NCI-H526 (cell line): ENCODE measurements at regions not wholly inside any gene's neighbourhood (a gene's known extent, or its start where the extent isn't known, plus 50 kb on each side); places are given as distances from the start of the nearest gene placed in this dataset.
"Not testable (repeated sequence)": the region's sequence is repeated elsewhere in the genome, so short reads cannot be mapped to it uniquely, and the experiment has no call there.

Experiments used
- DNase-seq, 2 experiments: peaks; one replicate each; lab custom pipeline; 2025; lab: John Stamatoyannopoulos, UW

DNA sequence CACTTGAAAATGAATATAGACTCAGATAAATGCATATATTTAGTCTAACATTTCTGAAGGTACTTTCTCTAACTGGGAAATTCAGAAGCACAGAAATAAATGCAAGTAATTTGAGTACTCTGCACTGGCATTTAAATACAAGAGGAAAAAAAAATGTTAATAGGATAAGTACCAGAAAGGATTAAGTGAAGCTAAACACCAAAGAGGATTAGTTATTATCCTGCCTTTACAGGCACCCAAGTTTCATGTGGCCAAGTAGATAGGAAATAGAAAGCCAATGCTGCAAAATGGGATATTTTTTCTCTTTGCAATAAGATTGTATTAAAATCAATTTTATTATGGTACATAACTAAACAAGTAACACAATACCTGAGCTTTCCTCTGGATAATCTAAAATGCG, 762.5 kb downstream of the PCDH7 start:
- DNase-seq, result no peak

DNA sequence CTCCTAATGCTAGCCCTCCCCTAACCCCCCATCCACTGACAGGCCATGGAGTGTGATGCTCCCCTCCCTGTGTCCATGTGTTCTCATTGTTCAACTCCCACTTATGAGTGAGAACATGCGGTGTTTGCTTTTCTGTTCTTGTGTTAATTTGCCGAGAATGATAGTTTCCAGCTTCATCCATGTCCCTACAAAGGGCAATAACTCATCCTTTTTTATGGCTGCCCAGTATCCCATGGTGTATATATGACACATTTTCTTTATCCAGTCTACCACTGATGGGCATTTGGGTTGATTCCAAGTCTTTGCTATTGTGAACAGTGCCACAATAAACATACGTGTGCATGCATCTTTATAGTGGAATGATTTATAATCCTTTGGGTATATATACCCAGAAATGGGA, 779.0 kb downstream of the PCDH7 start:
- not testable (repeated sequence) for DNase-seq

DNA sequence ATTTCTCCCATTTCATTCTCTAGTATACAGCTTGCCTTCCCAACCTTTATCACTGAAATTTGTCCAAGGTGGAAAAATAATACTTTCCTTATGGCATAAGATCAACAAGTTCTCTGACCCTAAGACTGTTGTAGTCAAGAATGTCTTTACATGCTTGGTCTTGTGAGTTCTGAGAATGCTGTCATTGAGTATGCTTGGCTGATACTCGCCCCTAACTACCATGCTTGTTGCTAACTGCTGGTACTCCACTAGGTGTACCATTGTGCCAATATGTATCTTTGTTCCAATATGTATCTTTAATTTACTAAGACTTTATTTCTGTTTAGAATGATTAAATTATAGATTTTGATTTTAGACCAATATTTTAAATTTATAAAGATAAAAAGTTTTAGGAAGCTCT, 796.4 kb downstream of the PCDH7 start:
- no peak for DNase-seq

DNA sequence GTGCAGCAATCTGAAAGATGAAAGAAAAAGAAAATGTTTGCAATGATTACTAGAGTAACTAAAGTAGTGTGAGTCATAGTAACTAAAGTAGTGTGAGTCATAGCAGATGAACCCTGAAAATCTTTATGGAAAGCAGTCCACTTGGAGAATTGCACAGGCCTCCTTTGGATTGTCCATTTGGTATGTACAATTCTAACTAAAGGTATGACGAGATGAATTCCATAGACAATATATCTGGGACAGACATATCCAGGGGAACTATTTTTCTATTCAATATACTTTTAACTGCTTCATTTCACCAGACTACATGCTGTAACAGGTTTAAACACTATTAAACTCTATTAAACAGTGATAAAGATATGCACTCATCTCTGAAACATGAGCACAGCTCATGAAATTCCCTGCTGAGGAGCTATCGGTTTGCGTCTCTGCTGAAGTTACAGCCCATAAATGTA, 798.7 kb downstream of the PCDH7 start:
- DNase-seq, result no peak

DNA sequence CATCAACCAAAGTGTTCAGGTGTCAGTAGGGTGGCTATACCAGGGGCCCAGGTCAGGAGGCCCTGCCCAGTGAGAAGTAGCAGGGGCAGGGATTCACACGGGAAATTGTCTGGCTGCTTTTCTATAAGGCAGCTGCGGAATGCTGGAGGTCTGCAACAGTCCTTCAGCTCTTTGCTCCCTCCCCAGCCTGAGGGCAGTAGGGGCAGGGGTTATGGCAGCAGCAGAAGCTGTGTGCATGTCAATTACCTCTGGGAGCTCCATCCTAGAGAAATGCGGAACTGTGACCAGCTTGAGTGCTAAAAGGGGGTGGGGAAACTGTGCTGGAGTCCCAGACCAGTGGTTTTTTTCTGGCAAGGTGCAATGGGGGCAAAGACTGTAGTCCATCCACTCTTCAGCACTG, 810.4 kb downstream of the PCDH7 start:
- DNase-seq, result no peak

DNA sequence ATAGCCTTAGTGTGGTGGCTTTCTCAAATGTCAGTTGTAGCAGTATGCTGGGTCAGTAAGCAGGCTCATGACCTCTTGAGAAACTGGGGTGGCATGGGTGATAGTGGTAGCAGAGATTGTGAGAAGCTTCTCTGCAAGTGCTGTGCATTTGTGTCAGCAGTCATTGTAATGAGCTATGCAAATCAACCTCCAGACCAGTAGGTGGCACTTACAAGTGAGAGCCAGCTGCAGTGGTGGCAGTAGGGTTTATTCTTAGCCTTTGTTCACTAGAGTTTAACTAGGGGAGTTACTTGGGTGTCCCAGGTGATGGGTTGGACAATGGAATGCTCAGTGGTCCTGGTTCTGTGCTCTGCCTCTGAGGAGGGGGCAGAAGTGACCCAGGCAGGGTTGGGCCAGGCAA, 818.7 kb downstream of the PCDH7 start:
- DNase-seq, result peak in 1 of 2 experiments; percentile 12

DNA sequence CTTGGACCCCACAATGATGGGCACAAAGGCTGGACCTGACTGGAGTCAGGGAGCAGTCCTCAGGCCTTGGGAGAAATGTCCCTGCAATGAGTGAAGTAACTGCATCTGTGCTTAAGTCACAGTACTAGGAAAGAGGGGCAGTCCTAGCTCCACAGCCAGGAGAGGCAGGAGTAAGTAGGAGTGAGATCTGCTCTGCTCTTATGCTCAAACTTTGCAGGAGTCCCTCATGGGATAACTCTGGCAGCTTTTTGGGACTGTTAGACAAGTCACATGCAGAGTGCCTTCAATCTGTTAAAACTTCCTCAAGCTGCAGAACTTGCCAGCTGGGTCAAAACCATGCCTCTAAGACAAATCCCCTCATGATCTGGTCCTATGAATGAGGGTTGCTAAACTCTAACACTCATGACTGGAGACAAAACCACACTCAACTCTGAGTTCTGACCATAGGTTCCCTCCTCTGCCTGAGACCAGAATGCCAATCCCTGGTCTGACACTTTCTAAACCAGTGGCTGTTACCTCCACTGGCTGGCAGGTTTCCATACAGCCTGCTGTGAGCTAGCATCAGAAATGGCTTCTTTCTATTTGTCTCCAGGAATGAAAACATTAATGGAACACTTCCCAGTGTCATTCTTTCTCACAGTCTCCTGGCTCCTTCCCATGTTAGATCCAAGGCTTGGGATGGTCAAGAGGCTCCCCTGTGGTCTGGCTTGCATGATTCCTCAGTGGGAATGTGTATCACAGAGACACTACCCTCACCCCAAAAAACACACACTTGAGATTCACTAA, 819.3 kb downstream of the PCDH7 start:
- DNase-seq, result no peak

DNA sequence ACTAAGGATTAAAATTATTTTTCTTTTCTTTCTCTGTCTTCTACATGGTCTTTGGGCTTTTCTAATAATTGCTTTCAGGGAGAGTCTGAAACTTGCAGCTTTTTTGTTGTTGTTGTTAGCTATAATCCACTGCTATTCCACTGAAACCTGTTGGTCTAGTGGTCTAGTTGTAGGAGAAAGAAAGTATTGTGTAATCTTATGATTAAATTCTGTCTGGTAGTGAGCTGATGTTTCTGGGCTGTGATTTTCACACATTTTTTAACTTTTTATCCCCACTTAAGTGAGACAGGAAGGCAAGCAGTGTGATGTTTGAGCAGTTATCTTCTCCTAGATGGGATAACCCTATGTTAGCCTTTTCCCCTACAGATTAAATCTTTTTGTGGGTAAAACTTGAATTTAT, 825.2 kb downstream of the PCDH7 start:
- DNase-seq, result no peak

DNA sequence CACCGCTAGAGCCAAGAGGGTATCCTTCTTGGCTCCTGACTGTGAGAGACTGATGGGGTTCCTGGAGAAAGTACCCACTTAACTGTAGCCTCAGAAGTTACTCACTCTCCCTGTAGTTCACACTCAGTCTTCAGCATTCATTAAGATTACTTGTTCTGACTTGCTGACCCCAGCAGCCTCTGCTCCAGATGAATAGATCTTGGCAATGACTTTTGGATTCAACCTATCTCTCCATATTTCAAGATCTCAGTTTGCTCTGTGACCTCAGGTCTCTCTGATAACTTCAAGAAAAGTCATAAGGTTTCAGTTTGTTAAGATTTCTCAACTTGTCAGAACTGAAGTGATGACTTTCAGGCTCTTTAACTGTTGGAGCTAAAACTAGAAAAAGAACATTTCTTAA, 825.6 kb downstream of the PCDH7 start:
- DNase-seq, result no peak

DNA sequence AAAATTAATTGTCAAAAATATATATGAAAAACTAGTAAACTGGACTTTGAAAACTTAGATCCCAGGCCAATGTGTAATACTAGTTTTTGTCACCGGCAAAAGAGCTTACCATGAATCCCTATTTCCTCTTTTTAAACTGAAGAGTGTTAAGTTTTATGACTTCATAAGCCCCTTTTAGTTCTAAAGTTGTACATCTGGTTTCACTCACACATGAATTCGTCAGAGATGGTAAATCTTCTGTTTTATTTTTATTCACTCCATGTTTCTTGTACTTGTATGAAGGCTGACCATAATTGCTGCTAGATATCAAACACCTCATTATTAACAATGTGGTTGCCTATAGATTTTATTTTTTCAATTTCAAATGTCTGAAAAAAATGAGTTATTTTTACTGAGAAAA, 827.9 kb downstream of the PCDH7 start:
- no peak for DNase-seq

DNA sequence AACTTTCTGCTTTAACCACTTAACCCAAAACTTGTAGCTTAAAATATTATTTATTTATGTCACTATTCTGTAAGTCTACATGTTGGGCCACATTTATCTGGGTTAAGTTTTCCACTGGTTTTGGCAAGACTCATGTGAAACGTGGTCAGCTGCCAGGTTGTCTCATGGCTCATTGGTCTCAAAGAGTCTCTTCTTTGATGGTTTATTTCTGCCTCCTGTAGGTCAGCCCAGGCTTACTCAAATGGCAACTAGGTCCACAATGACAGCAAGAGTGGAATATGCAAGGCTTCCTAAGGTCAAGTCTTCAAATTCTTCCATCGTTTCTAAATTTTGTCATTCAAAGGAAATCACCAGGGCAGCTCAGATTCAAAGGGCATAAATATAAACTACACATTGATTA, 828.7 kb downstream of the PCDH7 start:
- DNase-seq, result no peak

DNA sequence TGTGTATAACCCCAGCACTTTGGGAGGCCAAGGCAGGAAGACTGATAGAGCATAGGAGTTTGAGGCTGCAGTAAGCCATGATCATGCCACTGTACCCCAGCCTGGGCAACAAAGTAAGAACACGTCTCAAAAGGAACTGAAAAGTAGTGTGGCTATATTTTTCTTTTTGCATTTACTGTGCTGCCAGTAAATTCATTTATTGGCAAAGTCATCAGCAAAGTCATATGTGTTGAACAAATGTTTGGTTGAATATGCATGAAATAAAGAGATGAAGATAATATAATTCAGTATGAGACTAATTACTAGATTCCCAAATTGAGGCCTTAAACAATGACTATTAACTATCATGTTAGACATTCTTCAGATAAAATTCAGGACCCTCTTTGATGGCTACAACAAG, 829.1 kb downstream of the PCDH7 start:
- no peak for DNase-seq

DNA sequence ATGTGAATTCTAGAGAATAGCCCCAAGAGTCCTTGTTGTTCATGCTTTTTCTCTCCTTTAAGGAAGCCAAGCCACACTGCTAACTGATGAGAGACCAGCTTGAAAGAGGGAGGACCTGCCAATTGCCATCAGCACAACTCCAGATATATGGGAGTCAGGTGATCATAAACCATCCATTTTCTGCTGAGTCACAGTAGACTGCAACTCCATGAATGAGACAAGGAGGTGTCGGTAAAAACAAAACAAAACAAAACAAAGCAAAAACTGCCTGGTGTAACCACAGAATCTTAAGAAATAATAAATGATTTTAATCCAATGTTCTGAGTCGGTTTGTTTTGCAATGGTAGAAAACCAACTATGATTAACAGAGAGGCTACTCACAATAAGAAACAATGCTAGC, 837.3 kb downstream of the PCDH7 start:
- no peak for DNase-seq

DNA sequence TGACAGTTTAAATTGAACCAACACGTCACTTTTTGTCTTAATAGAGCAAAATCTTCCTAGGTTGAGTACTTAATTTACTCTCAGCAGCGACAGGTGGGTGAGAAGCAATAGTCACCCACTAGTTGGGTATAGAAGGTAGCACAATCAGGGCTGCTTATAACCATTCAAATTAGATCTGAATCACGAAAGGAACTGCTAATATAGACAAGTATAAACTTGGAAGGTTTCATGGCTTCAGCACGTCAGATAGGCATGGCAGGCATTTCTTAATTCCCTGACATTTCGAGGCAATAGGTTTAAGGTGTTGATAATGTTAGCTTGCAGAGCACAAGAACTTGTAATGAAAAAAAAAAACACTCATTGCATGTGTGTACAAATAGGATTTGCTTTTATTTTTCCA, 853.4 kb downstream of the PCDH7 start:
- no peak for DNase-seq

DNA sequence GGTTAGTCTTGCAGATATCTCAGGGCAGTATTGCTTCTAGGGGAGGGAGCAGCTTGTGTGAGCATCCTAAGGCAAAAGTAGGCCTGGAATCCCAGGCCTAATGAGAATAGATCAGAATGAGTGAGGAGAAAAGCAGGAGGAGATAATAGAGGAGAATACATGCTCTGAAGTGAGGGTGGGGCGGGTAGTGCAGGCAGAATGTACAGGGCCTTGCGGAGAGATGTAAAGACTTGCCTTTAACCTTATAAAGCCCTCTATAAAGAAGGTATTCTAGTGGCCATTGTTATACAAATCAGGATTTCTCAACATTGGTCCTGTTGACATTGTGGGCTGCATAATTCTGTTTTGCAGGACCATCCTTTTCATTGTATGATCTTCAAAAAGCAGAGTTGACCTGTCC, 855.3 kb downstream of the PCDH7 start:
- DNase-seq, result no peak

DNA sequence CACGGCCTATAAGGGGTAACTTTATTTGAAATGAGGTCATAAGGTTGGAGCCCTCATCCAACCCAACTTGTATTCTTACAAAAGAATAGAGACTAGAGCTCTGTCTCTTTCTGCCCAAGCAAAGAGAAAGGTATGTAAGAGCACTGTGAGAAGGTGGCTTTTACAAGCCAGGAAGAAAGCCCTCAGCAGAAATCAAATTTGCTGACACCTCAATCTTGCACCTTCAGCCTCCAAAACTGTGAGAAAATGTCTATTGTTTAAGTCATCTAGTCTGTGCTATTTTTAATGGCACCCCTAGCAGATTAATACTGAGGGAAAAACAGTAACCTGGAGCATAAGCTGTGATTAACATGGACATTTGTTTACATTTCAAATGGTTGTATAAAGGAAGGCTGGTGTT, 860.7 kb downstream of the PCDH7 start:
- DNase-seq, result no peak

DNA sequence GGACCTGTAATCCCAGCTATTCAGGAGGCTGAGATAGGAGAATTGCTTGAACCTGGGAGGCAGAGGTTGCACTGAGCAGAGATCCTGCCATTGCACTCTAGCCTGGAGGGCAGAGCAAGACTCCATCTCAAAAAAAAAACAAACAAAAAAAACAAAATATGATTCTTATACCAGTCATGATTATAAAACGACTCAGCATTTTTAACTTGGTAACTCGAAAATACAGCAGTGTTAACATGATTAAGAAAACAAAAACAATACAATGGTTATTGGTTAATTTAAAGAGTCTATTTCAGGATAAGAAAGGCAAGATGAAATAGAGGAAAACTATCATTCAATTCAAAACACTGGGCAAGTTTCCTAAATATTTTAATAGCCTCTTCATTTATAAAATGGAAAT, 865.3 kb downstream of the PCDH7 start:
- no peak for DNase-seq

DNA sequence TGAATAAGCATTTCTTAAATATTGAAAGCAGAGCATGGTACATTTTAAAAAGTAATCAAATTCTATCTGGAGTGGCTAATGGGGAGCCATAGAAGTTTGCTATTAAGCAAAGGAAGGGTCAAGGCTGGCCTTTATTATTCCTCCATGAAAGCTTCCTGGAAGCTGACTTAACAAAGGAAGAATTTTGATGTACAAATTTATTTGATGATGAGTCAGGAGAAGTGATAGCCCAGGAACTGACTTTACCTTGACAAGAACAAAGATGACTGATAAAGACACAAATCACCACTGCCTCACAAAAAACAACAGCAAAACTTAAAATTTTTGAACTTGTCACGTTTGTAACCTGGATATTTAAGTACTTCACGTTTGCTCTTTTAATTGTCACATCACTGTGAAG, 872.1 kb downstream of the PCDH7 start:
- no peak for DNase-seq

DNA sequence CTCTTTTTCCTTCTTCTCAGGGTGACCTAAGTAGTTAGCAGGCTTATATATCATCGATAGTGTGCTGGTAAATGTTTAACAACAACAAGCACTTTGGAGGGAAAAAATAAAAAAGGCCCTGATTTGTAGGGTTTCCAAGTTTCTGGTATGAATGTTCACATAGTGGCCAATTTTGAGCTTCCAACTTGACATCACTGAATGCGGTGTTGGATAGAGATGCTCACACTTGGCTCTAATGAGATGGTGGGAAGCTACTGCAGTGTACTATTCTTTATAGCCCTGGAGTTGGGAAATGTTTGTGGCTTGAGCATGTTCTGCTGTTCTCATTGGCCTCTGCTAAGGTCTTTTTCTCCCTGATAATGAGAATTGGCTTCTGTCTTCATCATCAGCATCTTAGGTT, 875.3 kb downstream of the PCDH7 start:
- no peak for DNase-seq

DNA sequence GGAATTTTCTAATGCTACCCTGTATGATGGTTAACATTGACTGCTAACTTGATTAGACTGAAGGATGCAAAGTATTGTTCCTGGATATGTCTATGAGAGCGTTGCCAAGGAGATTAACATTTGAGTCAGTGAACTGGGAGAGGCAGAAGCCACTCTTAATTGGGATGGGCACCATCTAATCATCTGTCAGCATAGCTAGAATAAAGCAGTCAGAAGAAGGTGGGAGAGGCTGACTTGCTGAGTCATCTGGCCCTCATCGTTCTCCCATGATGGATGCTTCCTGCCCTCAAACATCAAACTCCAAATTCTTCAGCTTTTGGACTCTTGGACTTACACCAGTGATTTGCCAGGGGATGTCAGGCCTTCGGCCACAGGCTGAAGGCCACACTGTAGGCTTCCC, 878.5 kb downstream of the PCDH7 start:
- no peak for DNase-seq

DNA sequence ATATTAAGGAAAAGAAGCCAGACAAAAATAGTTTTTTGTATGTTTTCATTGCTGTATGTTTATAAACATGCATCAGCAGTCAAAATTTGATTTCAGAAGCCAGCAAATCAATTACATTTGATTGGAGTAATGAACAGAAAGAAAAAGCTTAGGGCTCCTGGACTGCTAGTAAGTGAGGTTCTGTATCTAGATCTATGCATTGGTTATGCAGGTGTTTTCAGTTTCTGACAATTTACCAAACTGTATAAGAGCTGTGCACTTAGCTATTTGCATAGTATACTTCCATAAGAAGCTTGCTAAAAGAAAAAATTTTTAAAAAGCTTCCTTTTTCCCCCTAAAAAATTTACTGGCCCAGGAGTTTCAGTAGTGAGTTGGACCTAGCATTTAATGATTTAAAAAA, 881.6 kb downstream of the PCDH7 start:
- DNase-seq, result no peak

DNA sequence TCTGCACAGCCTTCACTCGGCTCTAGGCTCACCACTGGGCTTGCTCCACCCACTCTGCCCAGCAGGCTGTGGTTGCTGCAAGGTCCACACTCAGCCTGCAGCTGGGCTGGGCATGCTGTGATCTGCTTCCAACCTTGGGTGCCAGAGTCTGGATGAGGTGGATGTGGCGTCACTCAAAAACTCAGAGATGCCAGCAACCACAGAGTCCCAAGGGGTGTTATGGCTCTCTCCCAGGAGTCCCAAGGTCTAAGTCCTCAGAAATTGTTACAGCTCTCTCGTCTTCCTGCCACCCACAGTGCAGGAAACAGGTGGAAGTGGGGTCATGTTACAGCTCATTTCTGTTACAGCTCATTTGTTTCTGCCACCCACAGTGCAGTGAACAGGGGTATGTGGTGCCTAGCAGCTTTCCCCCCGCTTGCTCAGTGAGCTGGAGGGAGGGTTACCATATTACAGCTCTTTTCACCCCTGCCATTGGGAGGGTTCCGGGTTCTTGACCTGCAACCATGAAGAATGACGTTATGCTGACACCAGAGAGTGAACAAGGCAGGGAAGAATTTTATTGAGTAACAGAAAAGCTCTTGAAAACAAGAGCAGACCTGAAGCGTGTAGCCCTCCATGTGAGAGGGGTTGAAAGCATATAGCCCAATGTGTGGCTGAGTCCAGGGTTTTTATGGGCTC, 893.9 kb downstream of the PCDH7 start:
- no peak for DNase-seq

DNA sequence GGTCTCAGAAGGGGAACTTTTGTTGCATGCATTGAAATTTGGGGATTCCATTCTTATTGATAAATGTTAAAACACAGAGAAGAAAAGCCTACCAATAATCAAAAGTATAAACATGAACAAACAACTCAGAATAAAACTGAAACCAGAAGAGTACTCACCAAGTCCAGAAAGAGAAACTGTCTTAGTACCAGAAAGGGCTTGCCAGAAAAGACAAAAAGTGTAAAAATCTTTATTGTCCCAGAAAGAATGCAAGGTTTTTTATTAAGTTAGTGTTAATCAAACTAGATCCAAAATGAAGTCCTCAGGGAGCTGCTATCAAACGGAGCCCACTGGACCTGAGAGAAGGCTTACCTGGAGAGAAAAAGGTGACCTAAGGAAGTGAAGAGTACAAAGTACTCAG, 897.5 kb downstream of the PCDH7 start:
- DNase-seq, result no peak

DNA sequence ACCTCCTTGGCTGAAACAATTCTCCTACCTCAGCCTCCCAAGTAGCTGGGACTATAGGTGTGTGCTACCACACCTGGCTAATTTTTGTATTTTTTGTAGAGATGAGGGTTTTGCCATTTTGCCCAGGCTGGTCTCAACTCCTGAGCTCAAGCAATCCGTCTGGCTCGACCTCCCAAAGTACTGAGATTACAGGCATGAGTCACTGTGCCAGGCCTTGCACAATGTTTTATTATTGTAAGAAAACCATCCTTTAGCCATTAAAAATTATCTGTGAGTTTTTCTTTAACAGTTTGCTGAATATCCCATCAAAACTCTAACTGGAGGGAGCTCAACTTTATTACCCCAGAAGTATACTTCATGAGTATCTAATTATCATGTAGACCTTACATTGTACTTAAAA, 900.3 kb downstream of the PCDH7 start:
- DNase-seq, result no peak
